ENCODE measurements at regions not wholly inside any gene's neighbourhood (a gene's known extent, or its start where the extent isn't known, plus 50 kb on each side); places are given as distances from the start of the nearest gene placed in this dataset.

DNA sequence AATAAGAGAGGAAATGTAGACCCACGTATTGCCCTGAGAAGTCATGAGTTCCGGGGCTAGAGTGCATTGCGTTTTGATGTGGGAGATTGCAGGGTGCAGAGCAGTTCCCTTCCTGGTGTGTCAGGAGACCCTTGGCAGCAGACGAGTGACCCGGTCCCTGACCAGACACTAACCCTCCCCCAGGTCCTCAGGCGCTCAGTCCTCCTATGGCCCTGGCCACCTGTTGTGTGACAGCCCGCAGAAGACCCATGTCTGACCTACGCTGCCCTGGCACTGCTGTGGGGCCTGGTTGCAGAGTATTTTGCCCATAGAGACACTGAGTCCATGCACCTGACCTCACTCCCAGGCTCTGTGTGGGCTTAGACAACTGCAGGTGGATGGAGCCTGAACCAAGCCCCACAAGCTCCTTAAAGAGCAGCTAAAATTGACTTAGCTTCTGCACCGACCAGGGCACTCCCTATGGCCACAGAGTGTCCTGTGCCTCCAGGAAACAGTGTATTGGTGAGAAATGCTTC lies 833.8 kb downstream of the TBC1D22A start:
- POLR2A ChIA-PET: no interaction called here
- Histone ChIP-seq H3K9me3 (ENCODE audit: low read length) (no peaks in the 10 kb centered on the region), H3K4me2 (ENCODE audit: low read depth, low read length) (no peak overlapping the region), H3K27ac (ENCODE audit: extremely low read length, insufficient read depth, low read length) (no peak overlapping the region), H3K36me3 (replicated peaks in 1 of 2; ENCODE audit: control insufficient read depth in 1 of 2, insufficient read depth in 2 of 2, low read length in 2 of 2) (no peaks in the 10 kb centered on the region), H3K4me1 (ENCODE audit: insufficient read depth, low read length) (no peaks in the 10 kb centered on the region), H3K9ac (ENCODE audit: insufficient read depth, low read depth, low read length) (no peak overlapping the region), H4K20me1 (ENCODE audit: insufficient read depth, low read length) (no peaks in the 10 kb centered on the region), H3K79me2 (ENCODE audit: insufficient read depth, low read length) (no peaks in the 10 kb centered on the region), H3K4me3 (replicated peaks in 1 of 3; ENCODE audit: insufficient read depth in 1 of 3, low read depth in 2 of 3, low read length in 3 of 3) (no peak overlapping the region), H3K27me3 (ENCODE audit: control insufficient read depth in 1 of 2, insufficient read depth in 2 of 2, low read length in 2 of 2) (peaks cover 0 to 18% of the 10 kb centered on the region in 2 experiments; a peak in 2 of 5 replicates), H2AFZ (ENCODE audit: low read length) (no peak overlapping the region)
- DNase-seq (ENCODE audit: low spot score) (no peak), ATAC-seq (no peak), FAIRE-seq (no peak)
- intact Hi-C loops (cut with micrococcal nuclease; ENCODE audit: unreplicated experiment) (no loop called here), in situ Hi-C loops (cut with HindIII; ENCODE audit: extremely low pct_ligation_motif_present, low pct_unique_long_range_greater_than_20kb) (no loop called here)
- 24% methylated on average over 9 of the region's 9 CpGs for WGBS (ENCODE audit: low lambda C conversion rate)
- CTCF ChIA-PET (ENCODE audit: low intra/inter-chr PET ratio, low total read pairs): no interaction called here
- BruUV-seq (replicated peaks): no TSS peak
- TF ChIP-seq FOXA1 (IDR thresholded peaks at IDR 0.05) (no peak), FOXA1 (CRISPR knock-in tag; IDR thresholded peaks at IDR 0.05) (no peak), NFATC3 (CRISPR knock-in tag; IDR thresholded peaks at IDR 0.05) (no peak), JARID2 (CRISPR knock-in tag; IDR thresholded peaks at IDR 0.05; ENCODE audit: insufficient replicate concordance) (no peak), ZNF280B (CRISPR knock-in tag; IDR thresholded peaks at IDR 0.05; ENCODE audit: borderline replicate concordance) (no peak), SATB2 (CRISPR knock-in tag; IDR thresholded peaks at IDR 0.05) (no peak), DR1 (CRISPR knock-in tag; IDR thresholded peaks at IDR 0.05) (no peak), CBX2 (IDR thresholded peaks at IDR 0.05; ENCODE audit: low read depth, low read length) (no peak), CBX2 (CRISPR knock-in tag; IDR thresholded peaks at IDR 0.05; ENCODE audit: low read depth) (no peak), TP53 (CRISPR knock-in tag; conservative IDR thresholded peaks at IDR 0.05) (no peak), RFX1 (IDR thresholded peaks at IDR 0.05) (no peak), ZNF546 (CRISPR knock-in tag; conservative IDR thresholded peaks at IDR 0.05) (no peak), ZNF879 (CRISPR knock-in tag; IDR thresholded peaks at IDR 0.05) (no peak), ATF6 (CRISPR knock-in tag; conservative IDR thresholded peaks at IDR 0.05) (no peak), HMGA1 (CRISPR knock-in tag; conservative IDR thresholded peaks at IDR 0.05) (no peak)
- TF ChIP-seq, protein P1, sequence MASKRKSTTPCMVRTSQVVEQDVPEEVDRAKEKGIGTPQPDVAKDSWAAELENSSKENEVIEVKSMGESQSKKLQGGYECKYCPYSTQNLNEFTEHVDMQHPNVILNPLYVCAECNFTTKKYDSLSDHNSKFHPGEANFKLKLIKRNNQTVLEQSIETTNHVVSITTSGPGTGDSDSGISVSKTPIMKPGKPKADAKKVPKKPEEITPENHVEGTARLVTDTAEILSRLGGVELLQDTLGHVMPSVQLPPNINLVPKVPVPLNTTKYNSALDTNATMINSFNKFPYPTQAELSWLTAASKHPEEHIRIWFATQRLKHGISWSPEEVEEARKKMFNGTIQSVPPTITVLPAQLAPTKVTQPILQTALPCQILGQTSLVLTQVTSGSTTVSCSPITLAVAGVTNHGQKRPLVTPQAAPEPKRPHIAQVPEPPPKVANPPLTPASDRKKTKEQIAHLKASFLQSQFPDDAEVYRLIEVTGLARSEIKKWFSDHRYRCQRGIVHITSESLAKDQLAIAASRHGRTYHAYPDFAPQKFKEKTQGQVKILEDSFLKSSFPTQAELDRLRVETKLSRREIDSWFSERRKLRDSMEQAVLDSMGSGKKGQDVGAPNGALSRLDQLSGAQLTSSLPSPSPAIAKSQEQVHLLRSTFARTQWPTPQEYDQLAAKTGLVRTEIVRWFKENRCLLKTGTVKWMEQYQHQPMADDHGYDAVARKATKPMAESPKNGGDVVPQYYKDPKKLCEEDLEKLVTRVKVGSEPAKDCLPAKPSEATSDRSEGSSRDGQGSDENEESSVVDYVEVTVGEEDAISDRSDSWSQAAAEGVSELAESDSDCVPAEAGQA (IDR thresholded peaks at IDR 0.05; ENCODE audit: low read depth): no peak
- TF ChIP-seq, protein P1 (CRISPR knock-in tag; IDR thresholded peaks at IDR 0.05; ENCODE audit: borderline replicate concordance): no peak

Data from HepG2 (cell line).